WTC11 (cell line): ENCODE measurements at regions not wholly inside any gene's neighbourhood (a gene's known extent, or its start where the extent isn't known, plus 50 kb on each side); places are given as distances from the start of the nearest gene placed in this dataset.
A peak's percentile ranks its signal among the peaks of the same experiment; 100 is the strongest.

Experiments used
- ATAC-seq: fragments of 200-7000 bp; cut with Tn5 transposase; 2 replicates; pipeline ENCODE4 v1.10.0; 2021; ENCODE audit warnings: mild to moderate bottlenecking, moderate library complexity
- CTCF ChIA-PET: fragments of 300-600 bp; sonication (Branson Sonifier 250); formaldehyde crosslinking; loops from one replicate; lab custom pipeline; 2021; ENCODE audit warnings: antibody characterized with exemption; lab: Charles Lee
- POLR2A ChIA-PET: fragments of 350-600 bp; sonication (Branson Sonifier 250); formaldehyde crosslinking; loops from one replicate; lab custom pipeline; 2021; ENCODE audit warnings: antibody characterized with exemption; lab: Charles Lee
- DNase-seq: peaks from one replicate; pipeline ENCODE4 v3.0.0; 2021; ENCODE audit warnings: low spot score
- H3K27ac Mint-ChIP-seq: 2 replicates; pipeline ENCODE4 v1.8.0; 2021; ENCODE audit warnings: mixed read lengths
- H3K27me3 Mint-ChIP-seq: 2 replicates; pipeline ENCODE4 v1.8.0; 2021; ENCODE audit warnings: low read depth, mild to moderate bottlenecking, moderate library complexity, mixed read lengths
- H3K36me3 Mint-ChIP-seq: 2 replicates; pipeline ENCODE4 v1.8.0; 2021; ENCODE audit warnings: mixed read lengths
- H3K4me1 Mint-ChIP-seq: 2 replicates; pipeline ENCODE4 v1.8.0; 2022; ENCODE audit warnings: mixed read lengths
- H3K4me3 Mint-ChIP-seq: 2 replicates; pipeline ENCODE4 v1.8.0; 2021; ENCODE audit warnings: mild to moderate bottlenecking, moderate library complexity, mixed read lengths
- H3K9me3 Mint-ChIP-seq: 2 replicates; pipeline ENCODE4 v1.8.0; 2021; ENCODE audit warnings: mixed read lengths
- CREB1 ChIP-seq: sonication (generic); formaldehyde crosslinking; IDR thresholded peaks from 2 replicates; pipeline ENCODE4 v1.8.0; 2023; ENCODE audit warnings: mild to moderate bottlenecking, missing genetic modification reagents
- CREM ChIP-seq: sonication (generic); formaldehyde crosslinking; IDR thresholded peaks from 2 replicates; pipeline ENCODE4 v1.8.1; 2022; ENCODE audit warnings: mild to moderate bottlenecking, missing genetic modification reagents, moderate library complexity
- HMGXB4 ChIP-seq: sonication (generic); formaldehyde crosslinking; IDR thresholded peaks from 2 replicates; pipeline ENCODE4 v1.8.1; 2023; ENCODE audit warnings: mild to moderate bottlenecking, moderate library complexity, missing genetic modification reagents
- MAX ChIP-seq: sonication (generic); formaldehyde crosslinking; IDR thresholded peaks from 2 replicates; pipeline ENCODE4 v1.8.0; 2022; ENCODE audit warnings: mild to moderate bottlenecking, missing genetic modification reagents
- MYBL2 ChIP-seq: sonication (generic); formaldehyde crosslinking; IDR thresholded peaks from 2 replicates; pipeline ENCODE4 v1.8.1; 2023; ENCODE audit warnings: mild to moderate bottlenecking, moderate library complexity, missing genetic modification reagents
- NR1H2 ChIP-seq: sonication (generic); formaldehyde crosslinking; IDR thresholded peaks from 2 replicates; pipeline ENCODE4 v1.9.0; 2021; ENCODE audit warnings: mild to moderate bottlenecking, moderate library complexity, missing genetic modification reagents
- NR3C1 ChIP-seq: sonication (generic); formaldehyde crosslinking; conservative IDR thresholded peaks from 2 replicates; pipeline ENCODE4 v1.8.1; 2023; ENCODE audit warnings: low read depth, mild to moderate bottlenecking, missing genetic modification reagents
- OVOL2 ChIP-seq: fragments of 250-450 bp; sonication (Bioruptor Pico); IDR thresholded peaks from 2 replicates; pipeline ENCODE4 v1.9.0; 2021; ENCODE audit warnings: mild to moderate bottlenecking, borderline replicate concordance
- SMAD4 ChIP-seq: sonication (generic); formaldehyde crosslinking; IDR thresholded peaks from 2 replicates; pipeline ENCODE4 v1.8.0; 2022; ENCODE audit warnings: mild to moderate bottlenecking, missing genetic modification reagents
- SOX15 ChIP-seq: fragments of 250-450 bp; sonication (Bioruptor Pico); IDR thresholded peaks from 2 replicates; pipeline ENCODE4 v1.9.0; 2021; ENCODE audit warnings: mild to moderate bottlenecking
- TEAD1 ChIP-seq: sonication (generic); formaldehyde crosslinking; IDR thresholded peaks from 2 replicates; pipeline ENCODE4 v1.8.0; 2022; ENCODE audit warnings: mild to moderate bottlenecking, missing genetic modification reagents
- ZBTB43 ChIP-seq: sonication (generic); formaldehyde crosslinking; IDR thresholded peaks from 2 replicates; pipeline ENCODE4 v1.8.1; 2023; ENCODE audit warnings: mild to moderate bottlenecking, missing genetic modification reagents
- ZNF219 ChIP-seq: sonication (generic); formaldehyde crosslinking; IDR thresholded peaks from 2 replicates; pipeline ENCODE4 v1.8.0; 2023; ENCODE audit warnings: missing genetic modification reagents, mild to moderate bottlenecking, borderline replicate concordance
- ZNF232 ChIP-seq: sonication (generic); formaldehyde crosslinking; IDR thresholded peaks from 2 replicates; pipeline ENCODE4 v1.8.0; 2022; ENCODE audit warnings: mild to moderate bottlenecking, missing genetic modification reagents
- ZNF281 ChIP-seq: sonication (generic); formaldehyde crosslinking; IDR thresholded peaks from 2 replicates; pipeline ENCODE4 v1.8.0; 2023; ENCODE audit warnings: mild to moderate bottlenecking, missing genetic modification reagents
- ZNF416 ChIP-seq: fragments of 250-450 bp; sonication (Bioruptor Pico); IDR thresholded peaks from 2 replicates; pipeline ENCODE4 v1.9.0; 2021; ENCODE audit warnings: mild to moderate bottlenecking, inconsistent platforms
- ZNF423 ChIP-seq: fragments of 250-450 bp; sonication (Bioruptor Pico); IDR thresholded peaks from 2 replicates; pipeline ENCODE4 v2.1.2; 2022; ENCODE audit warnings: mild to moderate bottlenecking, moderate library complexity

GRCh38 chr3:40995271-40995670, 204.0 kb upstream of the CTNNB1 start:
- Mint-ChIP-seq H3K27me3 (no peaks in the 10 kb centered on the region), H3K4me1 (peaks cover 51% of the 10 kb centered on the region), H3K27ac (no peak overlapping the region), H3K36me3 (no peaks in the 10 kb centered on the region), H3K4me3 (no peak overlapping the region), H3K9me3 (no peaks in the 10 kb centered on the region)
- ATAC-seq (no peak), DNase-seq (no peak)
- POLR2A ChIA-PET: no interaction called here
- TF ChIP-seq CREM (CRISPR knock-in tag) (no peak), SMAD4 (CRISPR knock-in tag) (no peak), NR3C1 (no peak), NR1H2 (CRISPR knock-in tag) (no peak), SOX15 (CRISPR knock-in tag) (no peak), ZNF219 (no peak), MAX (CRISPR knock-in tag) (no peak), MYBL2 (no peak), CREB1 (CRISPR knock-in tag) (no peak), ZNF281 (CRISPR knock-in tag) (no peak), ZNF232 (CRISPR knock-in tag) (no peak), ZBTB43 (no peak), HMGXB4 (CRISPR knock-in tag) (no peak)
- CTCF ChIA-PET: no interaction called here

GRCh38 chr3:40996382-40996781, 202.9 kb upstream of the CTNNB1 start:
- H3K27ac Mint-ChIP-seq: peak overlapping the region; percentile 92
- H3K27me3 Mint-ChIP-seq: no peaks in the 10 kb centered on the region
- H3K4me3 Mint-ChIP-seq: no peak overlapping the region
- ATAC-seq (peak; percentile 79), DNase-seq (peak; percentile 56)
- H3K4me1 Mint-ChIP-seq: peaks cover 62% of the 10 kb centered on the region
- POLR2A ChIA-PET: interaction anchor here (0.5 kb wide), 1 partner anchor 174 kb away, joined by 4 read pairs; no protein-coding TSS in a partner anchor
- no peaks in the 10 kb centered on the region for H3K36me3 Mint-ChIP-seq
- H3K9me3 Mint-ChIP-seq: no peaks in the 10 kb centered on the region
- TF ChIP-seq TEAD1 (CRISPR knock-in tag): peak; percentile 53; the same call in 1 of the 2 replicates
- TF ChIP-seq ZNF423 (CRISPR knock-in tag): 0 out of 2 replicates have a peak, but pooled peaks have one; percentile 9
- no peak for TF ChIP-seq OVOL2
- CTCF ChIA-PET: interaction anchor here (1.2 kb wide), 2 partner anchors 37 to 204 kb away, joined by 3 read pairs; no protein-coding TSS in a partner anchor

- DNase-seq: peak; percentile 21
- no peaks in the 10 kb centered on the region for H3K27me3 Mint-ChIP-seq
- ChIA-PET POLR2A (no interaction called here), CTCF (interaction anchor here (1.0 to 1.2 kb wide), 3 partner anchors 37 to 204 kb away, joined by 3 read pairs; no protein-coding TSS in a partner anchor)
- H3K36me3 Mint-ChIP-seq: no peaks in the 10 kb centered on the region
- H3K27ac Mint-ChIP-seq: peak overlapping the region; percentile 92
- ATAC-seq: peak; percentile 71
- H3K4me3 Mint-ChIP-seq: no peak overlapping the region
- H3K4me1 Mint-ChIP-seq: peaks cover 69% of the 10 kb centered on the region
- peak; percentile 88 for TF ChIP-seq ZNF423 (CRISPR knock-in tag)
- TF ChIP-seq ZNF416 (CRISPR knock-in tag): no peak
- no peaks in the 10 kb centered on the region for H3K9me3 Mint-ChIP-seq
These were observed 202.2 kb upstream of the CTNNB1 start for GRCh38 chr3:40996827-40997710.
